Neural crest cell (in vitro differentiated cells): ENCODE measurements at regions not wholly inside any gene's neighbourhood (a gene's known extent, or its start where the extent isn't known, plus 50 kb on each side); places are given as distances from the start of the nearest gene placed in this dataset.

Experiments
- DNase-seq: peaks from one replicate; pipeline ENCODE4 v3.0.0; 2021; ENCODE audit warnings: low read depth, mixed read lengths, low spot score
- H3K27ac Mint-ChIP-seq: one replicate; pipeline ENCODE4 v1.8.0; 2021; ENCODE audit warnings: mild to moderate bottlenecking, mixed read lengths; ENCODE audit not compliant: unreplicated experiment
- H3K27me3 Mint-ChIP-seq: 2 replicates; pipeline ENCODE4 v1.8.0; 2021; ENCODE audit warnings: low read depth, mild to moderate bottlenecking, mixed read lengths
- H3K36me3 Mint-ChIP-seq: 2 replicates; pipeline ENCODE4 v1.8.0; 2021; ENCODE audit warnings: low read depth, mild to moderate bottlenecking, mixed read lengths
- H3K4me1 Mint-ChIP-seq: 2 replicates; pipeline ENCODE4 v1.8.0; 2021; ENCODE audit warnings: mixed read lengths
- H3K4me3 Mint-ChIP-seq: one replicate; pipeline ENCODE4 v1.8.0; 2021; ENCODE audit warnings: mild to moderate bottlenecking, mixed read lengths
- H3K9me3 Mint-ChIP-seq: 2 replicates; pipeline ENCODE4 v1.8.0; 2021; ENCODE audit warnings: mixed read lengths
- TF ChIP-seq, protein P1 (sequence below): fragments of 200-600 bp; sonication (generic); conservative IDR thresholded peaks from 2 replicates; pipeline ENCODE4 v1.5.0; 2021; ENCODE audit warnings: antibody characterized with exemption, mild to moderate bottlenecking

DNA sequence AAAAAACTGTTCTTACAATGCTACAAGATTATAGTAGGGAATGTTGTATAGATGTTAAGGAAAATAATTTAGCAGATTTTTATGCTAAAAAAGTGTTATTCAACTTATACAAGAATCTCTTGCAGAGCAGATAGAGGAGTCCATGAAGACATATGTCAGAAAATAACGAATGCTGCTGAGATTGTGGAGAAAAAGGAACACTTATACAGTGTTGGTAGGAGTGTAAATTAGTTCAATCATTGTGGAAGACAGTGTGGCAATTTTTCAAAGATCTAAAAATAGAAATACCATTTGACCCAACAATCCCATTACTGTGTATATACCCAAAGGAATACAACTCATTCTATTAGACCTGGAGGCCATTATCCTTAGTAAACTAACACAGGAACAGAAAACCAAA, 286.2 kb upstream of the OLFM3 start:
- H3K4me3 Mint-ChIP-seq, result no peak overlapping the region
- DNase-seq, result no peak
- TF ChIP-seq, protein P1, sequence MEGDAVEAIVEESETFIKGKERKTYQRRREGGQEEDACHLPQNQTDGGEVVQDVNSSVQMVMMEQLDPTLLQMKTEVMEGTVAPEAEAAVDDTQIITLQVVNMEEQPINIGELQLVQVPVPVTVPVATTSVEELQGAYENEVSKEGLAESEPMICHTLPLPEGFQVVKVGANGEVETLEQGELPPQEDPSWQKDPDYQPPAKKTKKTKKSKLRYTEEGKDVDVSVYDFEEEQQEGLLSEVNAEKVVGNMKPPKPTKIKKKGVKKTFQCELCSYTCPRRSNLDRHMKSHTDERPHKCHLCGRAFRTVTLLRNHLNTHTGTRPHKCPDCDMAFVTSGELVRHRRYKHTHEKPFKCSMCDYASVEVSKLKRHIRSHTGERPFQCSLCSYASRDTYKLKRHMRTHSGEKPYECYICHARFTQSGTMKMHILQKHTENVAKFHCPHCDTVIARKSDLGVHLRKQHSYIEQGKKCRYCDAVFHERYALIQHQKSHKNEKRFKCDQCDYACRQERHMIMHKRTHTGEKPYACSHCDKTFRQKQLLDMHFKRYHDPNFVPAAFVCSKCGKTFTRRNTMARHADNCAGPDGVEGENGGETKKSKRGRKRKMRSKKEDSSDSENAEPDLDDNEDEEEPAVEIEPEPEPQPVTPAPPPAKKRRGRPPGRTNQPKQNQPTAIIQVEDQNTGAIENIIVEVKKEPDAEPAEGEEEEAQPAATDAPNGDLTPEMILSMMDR, result no peak
- H3K4me1 Mint-ChIP-seq, result no peaks in the 10 kb centered on the region
- no peaks in the 10 kb centered on the region for H3K36me3 Mint-ChIP-seq
- H3K27me3 Mint-ChIP-seq, result no peaks in the 10 kb centered on the region
- peaks cover 7% of the 10 kb centered on the region for H3K9me3 Mint-ChIP-seq
- no peak overlapping the region for H3K27ac Mint-ChIP-seq

DNA sequence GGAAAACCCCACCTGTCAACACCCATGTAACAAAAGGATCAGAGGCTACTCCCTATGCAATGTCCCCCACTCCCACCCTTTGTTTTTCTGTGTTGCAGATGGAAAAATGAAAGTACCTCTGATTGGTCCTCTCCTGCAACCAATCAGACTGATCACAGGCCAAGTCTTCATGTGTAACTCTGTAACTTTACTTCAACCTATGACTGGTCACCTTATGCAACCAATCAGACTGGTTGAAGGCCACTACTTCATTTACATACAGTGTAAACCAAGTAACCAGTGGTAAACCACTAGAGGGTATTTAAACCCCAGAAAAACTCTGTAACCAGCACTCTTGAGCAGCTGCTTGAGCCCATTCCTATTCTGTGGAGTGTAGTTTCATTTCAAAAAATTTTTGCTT, 266.3 kb upstream of the OLFM3 start:
- Mint-ChIP-seq H3K9me3 (peaks cover 3% of the 10 kb centered on the region), H3K4me1 (no peaks in the 10 kb centered on the region), H3K4me3 (no peak overlapping the region), H3K36me3 (no peaks in the 10 kb centered on the region), H3K27me3 (no peaks in the 10 kb centered on the region), H3K27ac (no peak overlapping the region)
- TF ChIP-seq, protein P1, result no peak
- no peak for DNase-seq

- Mint-ChIP-seq H3K9me3 (no peaks in the 10 kb centered on the region), H3K4me1 (no peaks in the 10 kb centered on the region), H3K36me3 (no peaks in the 10 kb centered on the region), H3K27me3 (no peaks in the 10 kb centered on the region), H3K4me3 (no peak overlapping the region), H3K27ac (no peak overlapping the region)
- DNase-seq, result no peak
- TF ChIP-seq, protein P1, result no peak
Measured at GRCh38 chr1:102252731-102253505, 256.2 kb upstream of the OLFM3 start.

- no peaks in the 10 kb centered on the region for H3K9me3 Mint-ChIP-seq
- no peak overlapping the region for H3K4me3 Mint-ChIP-seq
- no peak for DNase-seq
- no peaks in the 10 kb centered on the region for H3K27me3 Mint-ChIP-seq
- H3K36me3 Mint-ChIP-seq, result no peaks in the 10 kb centered on the region
- H3K27ac Mint-ChIP-seq, result no peak overlapping the region
- no peaks in the 10 kb centered on the region for H3K4me1 Mint-ChIP-seq
- TF ChIP-seq, protein P1, result no peak
Measured at GRCh38 chr1:102241431-102242338, 245.0 kb upstream of the OLFM3 start.

GRCh38 chr1:102239247-102239646, 242.5 kb upstream of the OLFM3 start:
- Mint-ChIP-seq H3K27ac (no peak overlapping the region), H3K9me3 (peaks cover 6% of the 10 kb centered on the region), H3K36me3 (no peaks in the 10 kb centered on the region), H3K4me3 (no peak overlapping the region), H3K27me3 (no peaks in the 10 kb centered on the region), H3K4me1 (no peaks in the 10 kb centered on the region)
- DNase-seq, result no peak
- TF ChIP-seq, protein P1, result no peak
